ENCODE measurements at regions not wholly inside any gene's neighbourhood (a gene's known extent, or its start where the extent isn't known, plus 50 kb on each side); places are given as distances from the start of the nearest gene placed in this dataset.

- WGBS (ENCODE audit: insufficient coverage): 100% methylated on average over 1 of the region's 2 CpGs
- no peak overlapping the region for H3K27ac ChIP-seq (ENCODE audit: low read length)
- H3K9me3 Mint-ChIP-seq: no peaks in the 10 kb centered on the region
These were observed 282.1 kb downstream of the HS3ST3B1 start for GRCh38 chr17:14582996-14583395.

GRCh38 chr17:14581186-14581830 lies 280.4 kb downstream of the HS3ST3B1 start:
- ATAC-seq (no peak), DNase-seq (no peak)
- no peaks in the 10 kb centered on the region for H3K4me1 ChIP-seq (ENCODE audit: control insufficient read depth, insufficient read depth, low read length)
- no peaks in the 10 kb centered on the region for H3K4me1 Mint-ChIP-seq
- no peaks in the 10 kb centered on the region for H3K36me3 ChIP-seq (ENCODE audit: control insufficient read depth, insufficient read depth, low read length)
- H3K27me3 Mint-ChIP-seq (ENCODE audit: low read depth in 2 of 2): peaks cover 0 to 4% of the 10 kb centered on the region in 2 donors
- H3K4me3 Mint-ChIP-seq: no peak overlapping the region
- H3K27ac ChIP-seq (ENCODE audit: low read length): no peak overlapping the region
- H3K9me3 Mint-ChIP-seq: no peaks in the 10 kb centered on the region
- intact Hi-C loops (cut with micrococcal nuclease): no loop called here
- 91% methylated on average over 10 of the region's 10 CpGs for WGBS (ENCODE audit: insufficient coverage)
- H3K27me3 ChIP-seq (ENCODE audit: control insufficient read depth, insufficient read depth, low read length): no peaks in the 10 kb centered on the region
- H3K27ac Mint-ChIP-seq: no peak overlapping the region
- H3K36me3 Mint-ChIP-seq: no peaks in the 10 kb centered on the region
- no peak for TF ChIP-seq CTCF (IDR thresholded peaks at IDR 0.05)
- H3K9me3 ChIP-seq (ENCODE audit: control insufficient read depth, insufficient read depth, low read length): no peaks in the 10 kb centered on the region
- H3K4me3 ChIP-seq (ENCODE audit: low read length): no peak overlapping the region

More at GRCh38 chr17:14582996-14583395, 282.1 kb downstream of the HS3ST3B1 start:
- H3K36me3 Mint-ChIP-seq: no peaks in the 10 kb centered on the region
- DNase-seq (no peak), ATAC-seq (no peak)
- no peak for TF ChIP-seq CTCF (IDR thresholded peaks at IDR 0.05)
- peaks cover 0 to 4% of the 10 kb centered on the region in 2 donors for H3K27me3 Mint-ChIP-seq (ENCODE audit: low read depth in 2 of 2)
- no peaks in the 10 kb centered on the region for H3K4me1 ChIP-seq (ENCODE audit: control insufficient read depth, insufficient read depth, low read length)
- intact Hi-C loops (cut with micrococcal nuclease): no loop called here
- H3K27ac Mint-ChIP-seq: no peak overlapping the region
- no peak overlapping the region for H3K4me3 ChIP-seq (ENCODE audit: low read length)
- H3K36me3 ChIP-seq (ENCODE audit: control insufficient read depth, insufficient read depth, low read length): no peaks in the 10 kb centered on the region
- no peaks in the 10 kb centered on the region for H3K9me3 ChIP-seq (ENCODE audit: control insufficient read depth, insufficient read depth, low read length)
- no peaks in the 10 kb centered on the region for H3K4me1 Mint-ChIP-seq
- H3K27me3 ChIP-seq (ENCODE audit: control insufficient read depth, insufficient read depth, low read length): no peaks in the 10 kb centered on the region
- no peak overlapping the region for H3K4me3 Mint-ChIP-seq

- H3K4me1 ChIP-seq (ENCODE audit: control insufficient read depth, insufficient read depth, low read length): no peaks in the 10 kb centered on the region
- ATAC-seq (no peak), DNase-seq (no peak)
- TF ChIP-seq CTCF (IDR thresholded peaks at IDR 0.05): no peak
- no peaks in the 10 kb centered on the region for H3K9me3 ChIP-seq (ENCODE audit: control insufficient read depth, insufficient read depth, low read length)
- peaks cover 0 to 8% of the 10 kb centered on the region in 2 donors for H3K27me3 Mint-ChIP-seq (ENCODE audit: low read depth in 2 of 2)
- H3K4me3 ChIP-seq (ENCODE audit: low read length): no peak overlapping the region
- no peaks in the 10 kb centered on the region for H3K36me3 Mint-ChIP-seq
- H3K27me3 ChIP-seq (ENCODE audit: control insufficient read depth, insufficient read depth, low read length): no peaks in the 10 kb centered on the region
- intact Hi-C loops (cut with micrococcal nuclease): no loop called here
- no peak overlapping the region for H3K27ac Mint-ChIP-seq
- no peaks in the 10 kb centered on the region for H3K36me3 ChIP-seq (ENCODE audit: control insufficient read depth, insufficient read depth, low read length)
- no peak overlapping the region for H3K27ac ChIP-seq (ENCODE audit: low read length)
- H3K4me1 Mint-ChIP-seq: no peaks in the 10 kb centered on the region
- H3K9me3 Mint-ChIP-seq: no peaks in the 10 kb centered on the region
- no peak overlapping the region for H3K4me3 Mint-ChIP-seq
- 98% methylated on average over 4 of the region's 5 CpGs for WGBS (ENCODE audit: insufficient coverage)
These were observed 279.6 kb downstream of the HS3ST3B1 start for GRCh38 chr17:14580499-14580898.

GRCh38 chr17:14579716-14580115 lies 278.8 kb downstream of the HS3ST3B1 start:
- intact Hi-C loops (cut with micrococcal nuclease): no loop called here
- no peak overlapping the region for H3K4me3 Mint-ChIP-seq
- no peaks in the 10 kb centered on the region for H3K4me1 Mint-ChIP-seq
- no peak for TF ChIP-seq CTCF (IDR thresholded peaks at IDR 0.05)
- peaks cover 0 to 8% of the 10 kb centered on the region in 2 donors for H3K27me3 Mint-ChIP-seq (ENCODE audit: low read depth in 2 of 2)
- Histone ChIP-seq H3K4me1 (ENCODE audit: control insufficient read depth, insufficient read depth, low read length) (no peaks in the 10 kb centered on the region), H3K27ac (ENCODE audit: low read length) (no peak overlapping the region), H3K9me3 (ENCODE audit: control insufficient read depth, insufficient read depth, low read length) (no peaks in the 10 kb centered on the region), H3K27me3 (ENCODE audit: control insufficient read depth, insufficient read depth, low read length) (no peaks in the 10 kb centered on the region), H3K36me3 (ENCODE audit: control insufficient read depth, insufficient read depth, low read length) (no peaks in the 10 kb centered on the region), H3K4me3 (ENCODE audit: low read length) (no peak overlapping the region)
- ATAC-seq (no peak), DNase-seq (no peak)
- no peaks in the 10 kb centered on the region for H3K36me3 Mint-ChIP-seq
- H3K9me3 Mint-ChIP-seq: no peaks in the 10 kb centered on the region
- H3K27ac Mint-ChIP-seq: no peak overlapping the region
- 84% methylated on average over 1 of the region's 3 CpGs for WGBS (ENCODE audit: insufficient coverage)

Data from natural killer cell (primary cell).